Tibial artery (tissue), 4 donors: ENCODE measurements at regions not wholly inside any gene's neighbourhood (a gene's known extent, or its start where the extent isn't known, plus 50 kb on each side); places are given as distances from the start of the nearest gene placed in this dataset.

ENCODE experiments used
- DNase-seq, 2 donors: peaks; one replicate each; pipeline ENCODE4 v3.0.0-alpha.2; 2019
- H3K27ac ChIP-seq, 2 donors: fragments of 200-600 bp; sonication (generic) in 1 of 2; 1 replicate in 1 of 2; 2 replicates in 1 of 2; pipeline ENCODE4 v1.5.1; 2018 to 2019; ENCODE audit warnings: mild to moderate bottlenecking in 1 of 2
- H3K27me3 ChIP-seq, 2 donors: fragments of 200-600 bp; sonication (generic) in 1 of 2; one replicate each; pipeline versions ENCODE4 v1.5.1 to v1.6.0; 2016 to 2019
- H3K36me3 ChIP-seq, 3 donors: fragments of 200-600 bp; sonication (generic) in 2 of 3; one replicate each; pipeline ENCODE4 v1.5.1; 2016 to 2019; ENCODE audit warnings: mild to moderate bottlenecking in 2 of 3
- H3K4me1 ChIP-seq, 4 donors: fragments of 200-600 bp; sonication (generic) in 2 of 4; 1 replicate in 3 of 4; 2 replicates in 1 of 4; pipeline ENCODE4 v1.5.1; 2016 to 2019
- H3K4me3 ChIP-seq, 2 donors: fragments of 200-600 bp; sonication (generic) in 1 of 2; 1 replicate in 1 of 2; 2 replicates in 1 of 2; pipeline ENCODE4 v1.5.1; 2018 to 2019; ENCODE audit warnings: mild to moderate bottlenecking in 2 of 2
- H3K9me3 ChIP-seq, 3 donors: fragments of 200-600 bp; sonication (generic) in 1 of 3; one replicate each; pipeline ENCODE4 v1.5.1; 2016 to 2019
- intact Hi-C: fragments of 100-400 bp; cut with DNase I; formaldehyde crosslinking; loops from one replicate; pipeline ENCODE4 v1.15.0; 2023; ENCODE audit warnings: low total_unique reads
- TF ChIP-seq, protein P1 (sequence below), 2 experiments: fragments of 200-600 bp in 1 of 2; fragments of 450-650 bp in 1 of 2; IDR thresholded peaks; one replicate each; pipeline ENCODE4 v1.5.1; 2017 to 2019; ENCODE audit warnings: antibody characterized with exemption in 2 of 2, mild to moderate bottlenecking in 1 of 2, moderate library complexity in 1 of 2

DNA sequence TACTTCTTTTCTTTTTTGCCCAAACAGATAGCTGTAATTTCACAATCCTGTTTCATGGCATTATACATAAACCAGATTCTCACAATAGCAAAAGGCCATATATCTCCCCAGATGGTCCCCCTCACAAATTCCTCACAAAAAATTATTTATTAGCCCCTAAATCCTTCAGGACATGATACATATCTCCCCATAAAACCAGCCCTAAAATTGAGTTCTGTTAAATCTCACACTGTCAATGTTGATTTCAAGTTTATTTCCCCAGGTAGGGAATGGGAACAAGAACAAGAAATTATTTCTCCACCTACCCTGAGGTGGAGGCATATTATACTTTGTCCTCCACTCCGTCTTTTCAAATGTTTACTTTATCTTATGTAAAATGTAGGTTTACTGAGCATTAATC is 163.4 kb upstream of the CHRM3 start:
- intact Hi-C loops: no loop called here
- Histone ChIP-seq H3K27me3 (no peaks in the 10 kb centered on the region), H3K36me3 (no peaks in the 10 kb centered on the region), H3K4me3 (no peak overlapping the region), H3K9me3 (peaks cover 0 to 26% (median 13%) of the 10 kb centered on the region in 3 donors), H3K27ac (no peak overlapping the region), H3K4me1 (no peaks in the 10 kb centered on the region)
- TF ChIP-seq, protein P1, sequence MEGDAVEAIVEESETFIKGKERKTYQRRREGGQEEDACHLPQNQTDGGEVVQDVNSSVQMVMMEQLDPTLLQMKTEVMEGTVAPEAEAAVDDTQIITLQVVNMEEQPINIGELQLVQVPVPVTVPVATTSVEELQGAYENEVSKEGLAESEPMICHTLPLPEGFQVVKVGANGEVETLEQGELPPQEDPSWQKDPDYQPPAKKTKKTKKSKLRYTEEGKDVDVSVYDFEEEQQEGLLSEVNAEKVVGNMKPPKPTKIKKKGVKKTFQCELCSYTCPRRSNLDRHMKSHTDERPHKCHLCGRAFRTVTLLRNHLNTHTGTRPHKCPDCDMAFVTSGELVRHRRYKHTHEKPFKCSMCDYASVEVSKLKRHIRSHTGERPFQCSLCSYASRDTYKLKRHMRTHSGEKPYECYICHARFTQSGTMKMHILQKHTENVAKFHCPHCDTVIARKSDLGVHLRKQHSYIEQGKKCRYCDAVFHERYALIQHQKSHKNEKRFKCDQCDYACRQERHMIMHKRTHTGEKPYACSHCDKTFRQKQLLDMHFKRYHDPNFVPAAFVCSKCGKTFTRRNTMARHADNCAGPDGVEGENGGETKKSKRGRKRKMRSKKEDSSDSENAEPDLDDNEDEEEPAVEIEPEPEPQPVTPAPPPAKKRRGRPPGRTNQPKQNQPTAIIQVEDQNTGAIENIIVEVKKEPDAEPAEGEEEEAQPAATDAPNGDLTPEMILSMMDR (IDR thresholded peaks at IDR 0.05): no peak
- DNase-seq: no peak

DNA sequence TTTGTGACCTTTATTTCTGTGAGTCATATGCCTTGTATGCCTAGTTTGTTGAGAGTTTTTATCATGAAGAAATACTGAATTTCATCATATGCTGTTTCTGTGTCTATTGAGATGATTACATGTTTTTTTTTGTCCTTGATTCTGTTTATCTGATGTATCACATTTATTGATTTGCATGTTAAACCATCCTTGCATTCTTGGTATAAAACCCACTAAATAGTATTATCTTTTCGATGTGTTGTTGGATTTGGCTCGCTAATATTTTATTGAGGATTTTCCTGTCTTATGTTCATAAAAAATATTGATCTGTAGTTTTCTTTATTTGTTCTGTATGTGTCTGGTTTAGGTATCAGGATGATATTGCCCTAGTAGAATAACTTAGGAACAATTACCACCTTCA is 164.7 kb upstream of the CHRM3 start:
- H3K36me3 ChIP-seq: no peaks in the 10 kb centered on the region
- no peak overlapping the region for H3K27ac ChIP-seq
- DNase-seq: no peak
- H3K4me3 ChIP-seq: no peak overlapping the region
- H3K9me3 ChIP-seq: peaks cover 0 to 23% (median 13%) of the 10 kb centered on the region in 3 donors
- H3K4me1 ChIP-seq: no peaks in the 10 kb centered on the region
- H3K27me3 ChIP-seq: no peaks in the 10 kb centered on the region
- TF ChIP-seq, protein P1 (IDR thresholded peaks at IDR 0.05): no peak
- intact Hi-C loops: no loop called here

DNA sequence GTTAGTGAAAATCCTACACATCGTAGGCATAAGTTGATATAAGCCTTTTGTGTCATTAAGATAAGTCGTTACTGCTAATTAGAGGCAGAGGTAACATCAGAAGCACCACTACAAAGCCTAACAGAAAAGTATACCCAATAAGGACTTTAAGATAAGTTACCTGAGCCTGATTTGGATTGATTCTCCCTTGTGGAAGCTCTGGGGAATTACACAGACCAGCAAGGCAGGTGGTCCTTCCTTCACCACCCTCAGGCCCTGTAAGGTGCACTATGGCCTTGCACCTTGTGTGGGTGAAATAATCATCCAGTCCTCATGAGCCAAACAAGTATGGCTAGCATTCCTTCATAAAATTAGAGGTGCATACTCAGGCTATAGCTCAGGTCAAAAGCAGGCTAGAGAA is 166.7 kb upstream of the CHRM3 start:
- Histone ChIP-seq H3K4me1 (no peaks in the 10 kb centered on the region), H3K27me3 (no peaks in the 10 kb centered on the region), H3K27ac (no peak overlapping the region), H3K36me3 (no peaks in the 10 kb centered on the region), H3K4me3 (no peak overlapping the region), H3K9me3 (peaks cover 0 to 12% (median 6%) of the 10 kb centered on the region in 3 donors)
- no peak for DNase-seq
- intact Hi-C loops: no loop called here
- TF ChIP-seq, protein P1 (IDR thresholded peaks at IDR 0.05): no peak

DNA sequence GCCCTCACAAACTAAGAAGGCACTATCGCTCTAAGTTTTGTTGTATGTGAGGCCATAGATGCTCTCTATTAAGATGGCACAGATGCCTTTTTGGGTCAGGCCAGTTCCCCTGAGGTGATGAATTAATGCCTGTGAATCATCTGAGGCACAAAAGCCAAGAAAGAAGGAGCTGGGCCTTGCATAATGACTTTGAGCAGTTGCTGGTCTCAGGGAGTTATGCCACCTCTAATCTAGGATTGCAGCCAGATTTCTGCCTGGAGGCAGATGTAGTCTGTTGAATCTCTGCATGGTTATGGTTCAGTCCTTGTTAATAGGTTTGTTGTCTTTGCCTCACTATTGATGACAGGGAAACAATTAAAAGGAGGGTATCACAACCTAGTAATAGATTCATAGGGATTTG is 168.1 kb upstream of the CHRM3 start:
- intact Hi-C loops: no loop called here
- TF ChIP-seq, protein P1 (IDR thresholded peaks at IDR 0.05): no peak
- Histone ChIP-seq H3K27ac (no peak overlapping the region), H3K4me1 (no peaks in the 10 kb centered on the region), H3K36me3 (no peaks in the 10 kb centered on the region), H3K27me3 (no peaks in the 10 kb centered on the region), H3K9me3 (peaks cover 0 to 12% (median under 1%) of the 10 kb centered on the region in 3 donors), H3K4me3 (no peak overlapping the region)
- no peak for DNase-seq

DNA sequence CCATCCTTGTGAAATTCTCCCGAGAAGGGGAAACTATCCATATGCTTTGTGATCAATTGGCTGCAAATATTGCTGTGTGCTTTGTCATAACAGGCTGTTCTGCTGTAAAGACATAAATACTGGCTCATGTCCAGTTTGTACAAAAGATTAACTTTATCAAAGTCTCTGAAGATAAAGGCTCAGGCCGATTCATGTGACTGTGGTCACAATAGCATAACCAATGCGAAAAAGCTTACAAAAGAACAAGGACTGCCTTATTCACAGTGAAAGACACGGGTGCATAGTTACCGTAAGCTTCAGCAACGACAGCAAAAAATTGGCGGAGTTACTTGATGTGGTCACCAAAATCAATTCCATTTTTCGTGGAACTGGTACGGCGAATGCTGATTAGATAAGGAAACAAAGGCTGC is 173.6 kb upstream of the CHRM3 start:
- no peaks in the 10 kb centered on the region for H3K36me3 ChIP-seq
- H3K27me3 ChIP-seq: no peaks in the 10 kb centered on the region
- TF ChIP-seq, protein P1 (IDR thresholded peaks at IDR 0.05): no peak
- H3K9me3 ChIP-seq: no peaks in the 10 kb centered on the region
- DNase-seq: no peak
- no peaks in the 10 kb centered on the region for H3K4me1 ChIP-seq
- intact Hi-C loops: no loop called here
- no peak overlapping the region for H3K4me3 ChIP-seq
- H3K27ac ChIP-seq: no peak overlapping the region

GRCh38 chr1:239209591-239209990 is 176.8 kb upstream of the CHRM3 start:
- Histone ChIP-seq H3K9me3 (no peaks in the 10 kb centered on the region), H3K4me3 (no peak overlapping the region), H3K27me3 (no peaks in the 10 kb centered on the region), H3K27ac (no peak overlapping the region), H3K36me3 (no peaks in the 10 kb centered on the region), H3K4me1 (no peaks in the 10 kb centered on the region)
- intact Hi-C loops: no loop called here
- no peak for DNase-seq
- TF ChIP-seq, protein P1 (IDR thresholded peaks at IDR 0.05): no peak
